ENCODE measurements at regions not wholly inside any gene's neighbourhood (a gene's known extent, or its start where the extent isn't known, plus 50 kb on each side); places are given as distances from the start of the nearest gene placed in this dataset.

DNA sequence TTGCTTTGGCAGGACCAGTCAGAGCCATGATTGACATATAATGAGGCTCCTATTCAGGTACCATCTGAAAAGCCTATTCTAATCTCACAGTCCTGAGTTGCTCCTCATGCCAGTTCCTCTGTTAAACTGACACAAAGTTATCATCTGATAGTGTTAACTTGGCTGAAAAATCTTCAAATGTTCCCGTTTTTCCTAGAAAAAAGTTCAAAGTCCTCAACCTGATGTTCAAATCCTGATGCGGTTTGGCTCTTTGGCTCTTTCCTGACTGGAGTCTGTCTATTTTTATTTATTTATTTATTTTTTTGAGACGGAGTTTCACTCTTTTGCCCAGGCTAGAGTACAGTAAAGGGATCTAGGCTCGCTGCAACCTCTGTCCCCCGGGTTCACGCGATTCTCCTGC is 244.2 kb downstream of the ANKRD50 start:
- TF ChIP-seq ZNF274 (IDR thresholded peaks at IDR 0.05; ENCODE audit: low read depth, low read length) (no peak), YY1 (IDR thresholded peaks at IDR 0.05; ENCODE audit: insufficient read depth, insufficient read length) (no peak), SUZ12 (IDR thresholded peaks at IDR 0.05; ENCODE audit: extremely low read depth, insufficient read depth, insufficient read length) (no peak)

Measured in NT2/D1 (cell line).